ENCODE measurements at regions not wholly inside any gene's neighbourhood (a gene's known extent, or its start where the extent isn't known, plus 50 kb on each side); places are given as distances from the start of the nearest gene placed in this dataset.

DNA sequence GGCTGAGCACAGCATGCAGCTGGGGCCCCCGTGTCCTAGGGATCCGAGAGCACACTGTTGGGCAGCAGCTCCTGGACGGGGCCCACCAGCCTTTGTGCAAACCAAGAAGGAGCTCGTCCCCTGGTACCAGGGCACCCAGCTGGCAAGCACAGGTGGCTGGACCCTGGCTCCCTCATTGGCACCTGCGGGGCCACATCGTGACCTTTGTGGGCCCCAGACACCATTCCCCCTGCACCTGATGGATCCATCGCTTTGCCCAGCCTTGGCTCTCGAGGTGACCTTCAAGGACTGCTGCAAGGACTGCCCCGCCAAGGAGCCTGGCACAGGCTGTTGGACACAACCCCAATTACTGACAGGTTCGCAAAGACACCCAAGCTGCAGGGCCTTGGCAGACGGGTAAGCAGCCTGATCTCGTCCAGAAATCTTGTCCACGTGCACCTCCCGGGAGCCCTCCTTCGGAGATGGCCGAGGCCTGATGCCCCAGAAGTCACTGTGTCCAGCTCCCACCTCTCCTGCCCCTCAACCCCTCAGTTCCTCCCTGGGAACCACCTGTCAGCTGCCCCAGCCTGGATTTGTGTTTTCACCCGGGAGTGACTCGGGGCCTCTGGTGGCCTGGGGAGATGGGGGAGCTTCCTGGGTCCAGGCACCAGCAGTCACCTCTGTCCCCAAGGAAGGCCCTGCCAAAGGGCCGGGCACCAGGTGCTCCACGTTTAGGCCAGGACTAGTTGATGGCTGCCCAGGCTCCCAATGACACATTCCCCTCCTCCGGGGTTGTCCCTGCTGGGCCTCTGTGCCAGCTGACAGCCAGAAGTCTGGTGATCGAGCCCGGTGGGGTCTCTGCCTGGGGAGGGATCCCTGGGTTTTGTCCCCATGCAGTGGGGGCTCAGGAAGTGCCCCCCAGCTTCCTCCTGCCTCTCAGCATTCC, 137.1 kb upstream of the PPP1R26 start (continued):
- no peak for TF ChIP-seq KLF13 (tag; IDR thresholded peaks at IDR 0.05; ENCODE audit: borderline replicate concordance, low read depth)
- no peak for TF ChIP-seq HNRNPUL1 (IDR thresholded peaks at IDR 0.05; ENCODE audit: low read length)

DNA sequence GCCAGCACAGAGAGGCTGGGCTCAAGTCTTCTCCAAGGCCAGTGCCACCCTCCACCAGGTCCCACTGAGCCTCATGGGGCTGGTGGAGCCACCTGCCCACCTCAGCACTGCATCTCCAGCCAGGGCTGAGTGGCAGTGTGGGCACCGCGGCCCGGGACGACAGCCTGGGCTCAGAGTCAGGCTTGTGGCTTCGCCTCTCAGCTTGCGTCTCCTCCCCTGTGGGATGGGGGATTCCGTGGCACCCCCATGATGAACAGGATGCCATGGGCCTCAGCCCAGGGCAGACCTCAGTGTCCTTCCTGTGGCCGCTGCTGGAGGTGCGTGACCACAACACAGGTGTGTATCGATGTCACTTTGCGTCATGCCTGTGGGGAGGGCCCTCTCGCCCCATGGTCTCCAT, 136.4 kb upstream of the PPP1R26 start:
- peaks cover 36% of the 10 kb centered on the region for H4K20me1 ChIP-seq (replicated peaks; ENCODE audit: control insufficient read depth, insufficient read depth, low read length)
- DNase-seq (ENCODE audit: extremely low read depth in 1 of 4, low spot score in 3 of 4) (no peak), FAIRE-seq (no peak), ATAC-seq (no peak)
- in situ Hi-C loops (cut with MboI) = loop anchor here (5.0 kb wide), 1 partner anchor 256 kb away; the partner anchor contains the start of gene OLFM1
- no peak overlapping the region for H3K27ac ChIP-seq (ENCODE audit: extremely low read depth, low read depth, low read length)
- BruUV-seq (replicated peaks) = no TSS peak
- ChIA-PET POLR2A (interaction anchor here (0.6 kb wide), 1 partner anchor 161 kb away, joined by 3 read pairs; no protein-coding TSS in a partner anchor), CTCF (ENCODE audit: low intra/inter-chr PET ratio) (interaction anchor here (3.0 kb wide), 1 partner anchor 257 kb away, joined by 12 read pairs; no protein-coding TSS in a partner anchor)
- H3K79me2 ChIP-seq (ENCODE audit: control insufficient read depth, insufficient read depth, low read length) = no peaks in the 10 kb centered on the region
- no peak overlapping the region for H3K9ac ChIP-seq (ENCODE audit: insufficient read depth in 1 of 2, low read depth in 2 of 2, low read length in 2 of 2)
- peaks cover 2% of the 10 kb centered on the region for H3K9me1 ChIP-seq (ENCODE audit: control insufficient read depth, insufficient read depth, low read length)
- H3K4me1 ChIP-seq (replicated peaks in 1 of 2; ENCODE audit: control insufficient read depth in 2 of 2, insufficient read depth in 2 of 2, low read length in 2 of 2) = peaks cover 0 to 5% of the 10 kb centered on the region in 2 experiments; a peak in 2 of 5 replicates
- H2AFZ ChIP-seq (ENCODE audit: low read depth, low read length) = no peak overlapping the region
- under 1% methylated on average over 11 of the region's 12 CpGs for WGBS (ENCODE audit: insufficient coverage, low coverage, missing lambda C conversion rate)
- H3K27me3 ChIP-seq (ENCODE audit: control insufficient read depth in 2 of 2, insufficient read depth in 2 of 2, low read length in 2 of 2) = peaks cover 2 to 61% of the 10 kb centered on the region in 2 experiments; a peak in 4 of 5 replicates
- intact Hi-C loops (cut with micrococcal nuclease) = no loop called here
- H3K36me3 ChIP-seq (ENCODE audit: control insufficient read depth, insufficient read depth, low read length) = no peaks in the 10 kb centered on the region
- H3K9me3 ChIP-seq (replicated peaks; ENCODE audit: control insufficient read depth, insufficient read depth, low read depth, low read length) = no peaks in the 10 kb centered on the region
- H3K4me3 ChIP-seq = no peak overlapping the region
- no peak overlapping the region for H3K4me2 ChIP-seq (ENCODE audit: insufficient read depth, low read length)
- TF ChIP-seq, protein P1, sequence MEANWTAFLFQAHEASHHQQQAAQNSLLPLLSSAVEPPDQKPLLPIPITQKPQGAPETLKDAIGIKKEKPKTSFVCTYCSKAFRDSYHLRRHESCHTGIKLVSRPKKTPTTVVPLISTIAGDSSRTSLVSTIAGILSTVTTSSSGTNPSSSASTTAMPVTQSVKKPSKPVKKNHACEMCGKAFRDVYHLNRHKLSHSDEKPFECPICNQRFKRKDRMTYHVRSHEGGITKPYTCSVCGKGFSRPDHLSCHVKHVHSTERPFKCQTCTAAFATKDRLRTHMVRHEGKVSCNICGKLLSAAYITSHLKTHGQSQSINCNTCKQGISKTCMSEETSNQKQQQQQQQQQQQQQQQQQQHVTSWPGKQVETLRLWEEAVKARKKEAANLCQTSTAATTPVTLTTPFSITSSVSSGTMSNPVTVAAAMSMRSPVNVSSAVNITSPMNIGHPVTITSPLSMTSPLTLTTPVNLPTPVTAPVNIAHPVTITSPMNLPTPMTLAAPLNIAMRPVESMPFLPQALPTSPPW (CRISPR knock-in tag; IDR thresholded peaks at IDR 0.05) = no peak
- TF ChIP-seq ILF3 (IDR thresholded peaks at IDR 0.05; ENCODE audit: borderline replicate concordance) (no peak), POLR2G (IDR thresholded peaks at IDR 0.05; ENCODE audit: low read depth, low read length) (no peak), ZNF175 (CRISPR knock-in tag; IDR thresholded peaks at IDR 0.05; ENCODE audit: low read depth) (no peak), GATA2 (CRISPR knock-in tag; IDR thresholded peaks at IDR 0.05) (no peak), MEF2D (tag; conservative IDR thresholded peaks at IDR 0.05; ENCODE audit: low read depth) (no peak), MXI1 (IDR thresholded peaks at IDR 0.05; ENCODE audit: low read depth, low read length) (no peak)
- TF ChIP-seq, protein P2, sequence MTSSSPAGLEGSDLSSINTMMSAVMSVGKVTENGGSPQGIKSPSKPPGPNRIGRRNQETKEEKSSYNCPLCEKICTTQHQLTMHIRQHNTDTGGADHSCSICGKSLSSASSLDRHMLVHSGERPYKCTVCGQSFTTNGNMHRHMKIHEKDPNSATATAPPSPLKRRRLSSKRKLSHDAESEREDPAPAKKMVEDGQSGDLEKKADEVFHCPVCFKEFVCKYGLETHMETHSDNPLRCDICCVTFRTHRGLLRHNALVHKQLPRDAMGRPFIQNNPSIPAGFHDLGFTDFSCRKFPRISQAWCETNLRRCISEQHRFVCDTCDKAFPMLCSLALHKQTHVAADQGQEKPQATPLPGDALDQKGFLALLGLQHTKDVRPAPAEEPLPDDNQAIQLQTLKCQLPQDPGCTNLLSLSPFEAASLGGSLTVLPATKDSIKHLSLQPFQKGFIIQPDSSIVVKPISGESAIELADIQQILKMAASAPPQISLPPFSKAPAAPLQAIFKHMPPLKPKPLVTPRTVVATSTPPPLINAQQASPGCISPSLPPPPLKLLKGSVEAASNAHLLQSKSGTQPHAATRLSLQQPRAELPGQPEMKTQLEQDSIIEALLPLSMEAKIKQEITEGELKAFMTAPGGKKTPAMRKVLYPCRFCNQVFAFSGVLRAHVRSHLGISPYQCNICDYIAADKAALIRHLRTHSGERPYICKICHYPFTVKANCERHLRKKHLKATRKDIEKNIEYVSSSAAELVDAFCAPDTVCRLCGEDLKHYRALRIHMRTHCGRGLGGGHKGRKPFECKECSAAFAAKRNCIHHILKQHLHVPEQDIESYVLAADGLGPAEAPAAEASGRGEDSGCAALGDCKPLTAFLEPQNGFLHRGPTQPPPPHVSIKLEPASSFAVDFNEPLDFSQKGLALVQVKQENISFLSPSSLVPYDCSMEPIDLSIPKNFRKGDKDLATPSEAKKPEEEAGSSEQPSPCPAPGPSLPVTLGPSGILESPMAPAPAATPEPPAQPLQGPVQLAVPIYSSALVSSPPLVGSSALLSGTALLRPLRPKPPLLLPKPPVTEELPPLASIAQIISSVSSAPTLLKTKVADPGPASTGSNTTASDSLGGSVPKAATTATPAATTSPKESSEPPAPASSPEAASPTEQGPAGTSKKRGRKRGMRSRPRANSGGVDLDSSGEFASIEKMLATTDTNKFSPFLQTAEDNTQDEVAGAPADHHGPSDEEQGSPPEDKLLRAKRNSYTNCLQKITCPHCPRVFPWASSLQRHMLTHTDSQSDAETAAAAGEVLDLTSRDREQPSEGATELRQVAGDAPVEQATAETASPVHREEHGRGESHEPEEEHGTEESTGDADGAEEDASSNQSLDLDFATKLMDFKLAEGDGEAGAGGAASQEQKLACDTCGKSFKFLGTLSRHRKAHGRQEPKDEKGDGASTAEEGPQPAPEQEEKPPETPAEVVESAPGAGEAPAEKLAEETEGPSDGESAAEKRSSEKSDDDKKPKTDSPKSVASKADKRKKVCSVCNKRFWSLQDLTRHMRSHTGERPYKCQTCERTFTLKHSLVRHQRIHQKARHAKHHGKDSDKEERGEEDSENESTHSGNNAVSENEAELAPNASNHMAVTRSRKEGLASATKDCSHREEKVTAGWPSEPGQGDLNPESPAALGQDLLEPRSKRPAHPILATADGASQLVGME (CRISPR knock-in tag; IDR thresholded peaks at IDR 0.05) = no peak

Measured in K562 (cell line).